Activated T-cell treated with anti-CD3 and anti-CD28 coated beads for 24 hours (primary cell): ENCODE measurements at regions not wholly inside any gene's neighbourhood (a gene's known extent, or its start where the extent isn't known, plus 50 kb on each side); places are given as distances from the start of the nearest gene placed in this dataset.

Source experiments
- DNase-seq: peaks from one replicate; pipeline ENCODE4 v3.0.0-alpha.2; 2020; ENCODE audit warnings: low read depth

DNA sequence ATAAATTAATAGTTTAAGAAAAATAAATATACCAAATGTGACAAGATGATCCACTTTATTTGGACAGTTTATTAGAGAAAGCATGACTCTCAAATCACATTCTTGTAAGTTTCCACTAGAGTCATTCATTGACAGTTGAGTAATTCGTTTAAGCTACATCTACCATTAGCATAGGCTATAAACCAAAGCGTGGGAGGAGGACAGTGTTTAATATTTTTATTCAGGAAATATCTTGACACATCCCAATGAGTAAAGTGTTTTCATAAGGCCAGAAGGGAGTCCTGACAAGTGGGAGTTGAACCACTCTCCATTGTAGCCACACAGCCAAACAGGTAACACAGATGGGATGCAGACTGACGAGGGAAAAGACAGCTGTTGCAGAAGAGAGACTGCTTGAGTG lies 386.5 kb upstream of the SEMA3D start:
- DNase-seq, result no peak

- DNase-seq, result no peak
These were observed 384.0 kb upstream of the SEMA3D start for GRCh38 chr7:85570898-85571297.

DNA sequence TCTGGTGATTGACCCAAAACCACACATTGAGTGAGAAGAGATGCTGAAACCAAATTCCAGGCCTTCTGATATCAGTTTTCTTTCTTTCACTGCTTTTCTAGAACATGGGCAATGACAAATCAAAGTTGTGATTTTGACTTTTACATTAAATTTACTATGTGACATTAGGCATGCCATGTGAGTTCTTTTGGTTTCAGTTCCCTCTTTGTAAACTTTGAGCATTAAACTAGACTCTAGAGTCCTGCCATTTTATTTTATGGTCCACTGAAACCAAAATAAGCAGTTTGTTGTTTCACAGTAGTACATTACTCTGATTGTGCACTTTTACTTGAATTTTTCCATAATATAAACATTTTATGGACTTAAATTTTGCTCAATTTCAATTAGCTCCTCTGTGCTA lies 381.1 kb upstream of the SEMA3D start:
- no peak for DNase-seq

DNA sequence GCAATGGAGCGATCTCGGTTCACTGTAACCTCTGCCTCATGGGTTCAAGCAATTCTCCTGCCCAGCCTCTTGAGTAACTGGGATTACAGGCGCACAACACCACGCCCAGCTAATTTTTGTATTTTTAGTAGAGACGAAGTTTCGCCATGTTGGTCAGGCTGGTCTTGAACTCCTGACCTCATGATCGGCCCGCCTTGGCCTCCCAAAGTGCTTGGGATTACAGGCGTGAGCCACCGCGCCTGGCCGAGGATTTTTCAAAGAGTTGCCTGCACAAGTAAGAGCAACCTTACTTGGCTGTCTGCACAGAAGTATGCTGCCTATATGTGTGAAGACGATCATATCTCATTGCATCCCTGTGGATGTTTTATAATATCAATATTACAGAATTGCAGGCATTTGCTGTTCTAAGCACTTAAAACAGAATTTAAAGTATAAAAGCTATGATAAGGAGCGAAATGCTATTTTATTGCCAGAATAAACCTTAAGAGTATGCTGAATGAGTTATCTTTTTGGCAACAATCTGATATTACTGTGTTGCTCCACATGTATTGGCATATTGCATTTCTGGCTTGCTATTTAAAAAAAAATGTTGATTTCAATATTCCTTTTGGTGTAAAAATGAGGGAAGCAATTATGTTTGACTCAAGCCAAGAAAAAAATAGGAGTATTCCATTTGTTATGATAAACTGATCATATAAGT lies 379.4 kb upstream of the SEMA3D start:
- no peak for DNase-seq

GRCh38 chr7:85565276-85565675 lies 378.4 kb upstream of the SEMA3D start:
- DNase-seq, result no peak

- DNase-seq, result no peak
These were observed 378.0 kb upstream of the SEMA3D start for GRCh38 chr7:85564861-85565260.

DNA sequence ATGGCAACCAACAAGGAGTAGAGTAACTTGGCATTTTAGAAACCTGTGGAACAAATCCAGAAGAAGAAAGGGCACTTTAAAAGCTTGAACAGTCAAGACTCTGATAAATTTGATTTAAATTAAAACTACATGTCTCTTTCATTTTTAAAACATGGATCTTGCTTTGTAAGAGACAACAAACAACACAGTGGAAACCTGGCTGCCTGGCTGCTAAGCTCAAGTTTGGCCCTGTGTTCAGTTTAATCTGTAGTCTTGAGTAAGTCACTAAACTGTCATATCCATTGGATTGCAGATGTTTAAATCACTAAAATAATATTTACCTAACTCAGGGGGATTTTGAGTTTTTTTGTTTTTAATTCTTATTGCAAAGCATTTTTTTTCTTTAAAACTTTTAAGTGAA lies 374.9 kb upstream of the SEMA3D start:
- DNase-seq, result no peak

DNA sequence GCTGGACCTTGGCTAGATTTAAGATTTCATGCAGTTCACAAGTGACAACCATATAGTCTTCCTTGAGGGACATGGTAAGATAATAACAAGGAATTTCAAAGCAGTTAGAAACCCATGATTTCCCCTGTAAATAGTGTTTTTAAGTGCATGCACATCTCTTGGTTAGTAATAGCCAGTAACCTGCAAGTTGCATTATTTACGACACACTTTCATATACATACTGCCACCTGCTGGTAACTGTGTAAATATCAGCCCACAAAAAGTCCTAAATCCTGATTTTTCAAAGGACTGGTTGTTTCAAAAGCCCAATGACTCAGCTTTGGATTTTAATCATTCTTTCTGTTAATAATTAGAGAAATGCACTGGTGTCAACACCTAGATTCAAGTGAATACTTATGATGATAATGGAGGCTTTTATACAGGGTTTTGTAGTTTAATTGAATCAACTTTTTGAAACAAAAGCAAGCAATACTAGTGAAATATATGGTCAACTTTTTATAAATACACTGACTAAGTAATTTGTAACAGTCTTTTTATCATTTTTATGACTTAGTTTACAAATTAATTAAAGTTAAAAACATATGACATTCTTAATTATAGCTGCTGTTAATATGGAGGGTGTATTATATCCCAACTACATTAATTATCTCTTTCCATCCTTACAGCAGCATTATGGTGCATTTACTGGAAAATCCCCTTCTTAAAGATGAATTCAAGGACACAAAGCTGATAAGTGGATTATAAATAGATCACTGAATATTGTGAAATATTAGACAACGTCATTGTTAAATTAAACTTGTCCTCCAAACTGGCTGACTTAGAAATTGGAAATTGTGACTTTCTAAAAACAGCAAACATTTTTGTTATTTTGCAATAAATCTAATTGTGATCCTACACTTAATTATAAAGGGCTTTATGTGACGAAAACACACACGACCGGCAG lies 367.7 kb upstream of the SEMA3D start:
- DNase-seq, result no peak

GRCh38 chr7:85535974-85536729 lies 349.3 kb upstream of the SEMA3D start:
- no peak for DNase-seq

DNA sequence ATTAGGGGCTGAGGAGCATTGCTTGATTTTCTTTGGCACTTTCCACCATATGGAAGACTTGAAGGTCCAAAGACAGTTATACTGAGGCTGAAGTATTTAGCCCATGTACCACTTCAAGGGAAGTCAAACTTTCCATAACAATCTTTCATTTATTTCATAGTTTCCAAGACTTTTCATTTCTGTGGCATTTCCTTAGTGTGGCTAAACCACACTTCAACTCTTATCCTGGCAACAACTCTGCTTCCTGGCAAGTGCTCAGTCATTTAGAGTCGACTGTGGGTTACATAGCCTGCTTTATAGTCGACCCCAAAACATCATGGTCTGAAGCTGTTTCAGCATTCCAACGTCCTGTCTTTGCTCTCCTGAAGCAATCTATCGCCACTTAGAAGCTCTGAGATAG lies 343.0 kb upstream of the SEMA3D start:
- no peak for DNase-seq

- no peak for DNase-seq
These were observed 342.3 kb upstream of the SEMA3D start for GRCh38 chr7:85529201-85529600.

DNA sequence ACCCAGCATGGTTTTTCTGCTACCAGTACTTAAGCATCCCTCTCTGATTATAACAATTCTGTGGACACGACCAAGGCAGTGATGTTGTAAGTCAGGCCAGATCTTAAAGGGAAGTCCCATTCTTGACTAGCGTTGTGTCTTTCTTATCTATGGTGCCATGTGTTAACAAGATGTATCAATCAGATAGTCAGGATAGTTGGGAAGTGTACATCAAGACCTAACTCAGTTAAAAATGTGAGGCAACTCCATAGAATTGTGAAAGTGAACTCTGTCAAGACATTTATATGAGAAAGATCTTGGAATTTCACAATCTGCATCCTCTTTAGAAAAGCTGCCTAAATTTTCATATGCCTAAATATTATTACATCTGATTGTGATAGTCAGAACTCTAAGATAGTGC lies 341.7 kb upstream of the SEMA3D start:
- no peak for DNase-seq

GRCh38 chr7:85525676-85526075 lies 338.8 kb upstream of the SEMA3D start:
- no peak for DNase-seq

GRCh38 chr7:85522070-85522469 lies 335.2 kb upstream of the SEMA3D start:
- no peak for DNase-seq

DNA sequence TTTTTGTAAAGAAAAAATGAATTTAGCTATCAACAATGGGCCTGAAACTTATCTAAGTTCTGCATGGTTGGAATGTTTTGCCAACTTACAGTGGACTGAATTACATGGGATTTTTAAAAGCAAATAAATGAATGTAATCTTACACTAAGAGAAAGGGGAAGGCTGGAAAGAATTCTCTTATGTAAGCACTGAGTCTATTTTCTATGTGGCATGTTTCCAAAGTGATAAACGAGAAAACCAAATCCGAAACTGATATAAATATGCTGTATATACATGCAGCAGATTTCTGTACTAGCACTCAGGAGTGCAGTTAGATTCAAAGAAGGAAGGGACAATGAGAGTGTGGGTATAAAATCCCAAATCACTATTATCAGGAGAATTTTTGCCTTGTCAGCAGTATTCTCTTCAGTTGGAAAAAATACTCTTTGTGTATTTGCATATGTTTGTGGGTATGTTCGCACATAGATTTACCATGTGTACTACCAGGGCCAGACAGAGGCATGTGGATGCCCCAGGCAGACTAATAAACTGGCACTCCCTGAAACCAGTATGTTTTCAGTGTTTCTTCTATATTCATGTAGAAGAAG lies 334.3 kb upstream of the SEMA3D start:
- no peak for DNase-seq

DNA sequence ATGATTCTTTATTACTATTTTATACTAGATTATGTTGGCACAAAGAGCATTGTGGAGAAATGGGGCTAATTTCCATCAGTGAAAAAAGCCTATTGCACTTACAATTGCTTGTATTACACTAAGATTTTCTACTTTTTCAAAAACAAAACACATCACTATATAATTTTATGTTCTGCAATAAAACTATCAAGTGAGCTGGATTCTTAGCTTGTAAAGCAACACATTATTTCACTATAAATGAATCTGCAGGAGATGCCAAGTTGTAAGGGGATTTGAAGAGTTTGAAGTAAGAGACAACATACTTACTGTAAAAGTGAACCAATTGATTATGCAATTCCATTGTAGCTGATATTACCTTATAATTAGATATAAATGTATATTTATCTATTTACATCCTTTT lies 333.3 kb upstream of the SEMA3D start:
- DNase-seq, result no peak

GRCh38 chr7:85516675-85517074 lies 329.8 kb upstream of the SEMA3D start:
- DNase-seq, result no peak

GRCh38 chr7:85512790-85513189 lies 325.9 kb upstream of the SEMA3D start:
- no peak for DNase-seq

GRCh38 chr7:85510287-85510686 lies 323.4 kb upstream of the SEMA3D start:
- no peak for DNase-seq

- DNase-seq, result no peak
These were observed 322.6 kb upstream of the SEMA3D start for GRCh38 chr7:85509476-85509875.

DNA sequence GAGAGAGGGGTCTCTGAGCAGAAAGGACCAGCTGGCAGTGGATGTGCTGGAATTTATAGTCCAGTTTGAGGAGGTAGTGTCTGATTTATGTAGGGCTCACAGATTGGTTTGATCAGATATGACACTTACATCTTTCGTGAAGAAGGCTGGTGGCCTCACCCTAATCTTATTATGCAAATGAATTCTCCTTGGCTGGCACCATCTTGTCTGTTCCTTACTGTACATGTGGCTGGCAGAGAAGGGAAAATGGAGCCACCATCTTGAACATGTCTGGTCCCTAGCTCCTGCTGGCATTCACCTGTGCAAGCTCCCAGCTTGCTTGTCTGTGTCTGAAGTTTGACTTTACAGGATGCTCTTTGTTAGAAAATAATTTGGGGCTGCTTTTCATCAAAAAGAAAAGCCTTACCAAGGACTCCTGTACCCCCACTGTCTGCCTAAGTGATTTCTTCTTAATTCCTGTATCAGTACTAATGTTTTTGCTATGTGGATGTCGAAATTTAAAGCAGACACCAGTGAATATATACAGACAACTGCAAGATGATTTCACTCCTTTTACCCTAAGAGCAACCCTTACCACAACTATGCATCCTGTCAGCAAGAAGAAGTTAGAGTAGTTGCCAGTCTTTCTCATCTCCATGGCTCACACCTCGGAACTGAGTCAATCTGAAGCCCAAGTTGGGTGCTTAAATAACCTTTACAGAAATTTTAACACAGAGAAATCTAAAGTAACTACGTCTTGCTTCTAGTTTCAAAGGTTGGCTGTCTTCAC lies 322.0 kb upstream of the SEMA3D start:
- no peak for DNase-seq

DNA sequence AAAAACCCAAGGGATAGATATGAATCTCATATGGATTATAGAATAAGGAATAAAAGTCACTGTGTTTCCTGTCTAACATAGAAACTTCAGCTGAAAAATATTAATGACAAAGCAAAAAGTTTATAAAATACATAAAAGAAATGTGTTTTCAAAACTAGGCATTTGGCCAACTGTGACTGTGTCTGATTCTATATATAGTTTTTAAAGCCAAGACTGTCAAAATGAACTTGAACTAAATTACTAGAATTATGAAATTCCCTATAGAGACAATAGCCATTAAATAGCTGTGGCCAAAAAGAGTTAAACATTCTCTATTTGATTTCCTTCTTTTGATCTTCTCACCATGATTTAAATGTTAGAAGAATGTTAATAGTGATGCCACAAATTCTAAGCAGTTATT lies 311.2 kb upstream of the SEMA3D start:
- no peak for DNase-seq
